GM19468 (cell line): ENCODE measurements at regions not wholly inside any gene's neighbourhood (a gene's known extent, or its start where the extent isn't known, plus 50 kb on each side); places are given as distances from the start of the nearest gene placed in this dataset.

ENCODE experiments used
- ATAC-seq: cut with Tn5 transposase; IDR thresholded peaks from one replicate; pipeline ENCODE4 v1.9.1; 2021; ENCODE audit warnings: mild to moderate bottlenecking, moderate library complexity, moderate number of reproducible peaks; ENCODE audit not compliant: unreplicated experiment; ENCODE audit errors: extremely low read depth

DNA sequence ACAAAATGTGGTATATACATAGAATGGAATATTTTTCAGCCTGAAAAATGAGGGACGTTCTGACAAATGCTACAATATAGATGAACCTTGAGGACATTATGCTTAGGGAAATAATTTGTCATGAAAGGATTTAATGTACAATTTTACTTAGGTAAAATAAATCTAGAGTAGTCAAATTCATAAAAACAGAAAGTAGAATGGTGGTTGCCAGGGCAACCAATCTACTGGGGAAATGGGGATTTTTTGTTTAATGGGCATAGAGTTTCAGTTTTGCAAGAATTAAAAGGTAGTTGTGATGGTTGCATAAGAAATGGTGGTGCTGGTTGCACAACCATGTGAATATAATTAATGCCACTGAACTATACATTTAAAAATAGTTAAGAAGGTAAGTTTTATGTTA lies 296.0 kb upstream of the SP4 start:
- no peak for ATAC-seq

DNA sequence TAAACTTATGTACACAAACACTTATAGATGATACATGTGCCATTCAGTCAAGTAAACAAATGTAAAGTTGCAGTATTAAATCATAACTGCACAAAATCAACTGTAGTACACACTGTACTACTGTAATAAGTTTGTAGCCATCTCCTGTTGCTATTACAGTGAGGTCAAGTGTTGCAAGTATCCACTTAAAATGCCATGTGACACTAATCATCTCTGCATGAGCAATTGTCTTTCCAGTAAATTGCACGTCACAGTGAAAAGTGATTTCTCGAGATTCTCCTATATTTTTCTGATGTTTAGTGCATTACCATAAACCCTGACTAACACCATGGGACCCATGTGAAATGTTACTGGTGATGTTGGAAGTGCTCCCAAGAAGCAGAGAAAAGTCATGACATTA lies 293.3 kb upstream of the SP4 start:
- no peak for ATAC-seq

DNA sequence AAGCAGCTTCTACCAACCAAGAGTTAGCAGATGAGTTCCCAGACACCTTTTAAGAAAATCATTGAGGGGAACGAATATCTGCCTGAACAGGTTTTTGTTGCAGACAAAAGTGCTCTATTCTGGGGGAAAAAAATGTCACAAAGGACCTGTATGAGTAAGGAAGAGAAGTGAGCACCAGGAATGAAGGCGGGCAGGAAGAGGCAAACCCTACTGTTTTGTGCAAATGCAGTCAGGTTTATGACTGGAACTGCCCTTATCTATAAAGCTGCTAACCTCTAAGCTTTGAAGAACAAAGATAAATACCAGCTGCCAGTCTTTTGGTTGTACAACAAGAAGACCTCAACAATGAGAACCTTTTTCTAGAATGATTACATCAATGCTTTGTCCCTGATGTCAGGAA lies 292.4 kb upstream of the SP4 start:
- no peak for ATAC-seq

DNA sequence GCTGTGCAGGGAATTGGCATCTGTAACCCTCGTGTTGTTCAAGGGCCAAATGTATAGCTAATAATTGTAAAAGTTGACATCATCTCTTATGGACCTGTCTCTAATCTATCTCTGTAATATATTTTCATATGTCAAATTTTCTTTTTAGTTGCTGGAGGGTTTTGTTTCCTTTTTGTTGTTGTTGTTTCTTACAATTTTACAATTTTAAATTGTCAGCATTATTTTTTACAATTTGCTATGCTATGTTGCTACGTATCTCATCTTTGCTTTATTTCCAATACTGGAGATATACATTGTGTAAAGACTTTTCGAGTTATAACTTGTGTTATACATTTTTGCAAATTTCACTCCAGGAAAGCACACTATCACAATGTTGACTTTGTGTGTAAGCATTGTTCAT lies 290.2 kb upstream of the SP4 start:
- ATAC-seq = no peak

DNA sequence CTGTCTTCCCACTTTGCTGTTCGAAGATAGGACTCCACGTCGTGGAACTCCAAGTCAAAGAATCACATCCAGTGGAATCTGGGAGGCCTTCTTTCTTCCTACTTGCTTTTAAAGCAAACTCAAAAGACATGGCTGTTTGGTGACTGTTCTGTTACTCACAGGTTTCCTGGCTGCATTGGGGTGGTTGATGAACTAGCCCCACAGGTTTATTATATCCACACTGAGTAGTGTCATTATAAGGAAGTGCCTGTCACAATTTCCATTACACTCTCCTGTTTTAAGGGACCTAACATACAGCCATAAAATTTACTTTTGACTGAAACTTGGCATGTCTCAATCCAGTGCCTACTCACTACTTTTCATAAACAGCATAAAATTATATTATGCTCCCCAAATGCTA lies 287.3 kb upstream of the SP4 start:
- no peak for ATAC-seq

DNA sequence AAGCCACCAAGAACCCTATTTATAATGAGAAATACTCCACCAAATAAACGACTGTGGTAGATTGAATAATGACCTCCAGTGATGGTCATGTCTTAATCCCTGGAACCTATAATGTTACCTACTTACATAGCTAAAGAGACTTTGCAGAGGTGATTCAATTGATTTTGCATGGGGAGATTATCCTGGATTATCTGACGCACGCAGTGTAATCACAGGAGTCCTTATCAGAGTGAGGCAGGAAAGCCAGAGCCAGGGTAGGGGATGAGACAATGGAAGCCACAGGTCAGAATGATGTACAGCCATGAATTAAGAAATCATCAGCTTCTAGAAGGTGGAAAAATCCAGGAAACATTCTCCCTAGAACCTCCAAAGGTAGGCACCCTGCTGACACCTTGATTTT lies 286.4 kb upstream of the SP4 start:
- no peak for ATAC-seq

DNA sequence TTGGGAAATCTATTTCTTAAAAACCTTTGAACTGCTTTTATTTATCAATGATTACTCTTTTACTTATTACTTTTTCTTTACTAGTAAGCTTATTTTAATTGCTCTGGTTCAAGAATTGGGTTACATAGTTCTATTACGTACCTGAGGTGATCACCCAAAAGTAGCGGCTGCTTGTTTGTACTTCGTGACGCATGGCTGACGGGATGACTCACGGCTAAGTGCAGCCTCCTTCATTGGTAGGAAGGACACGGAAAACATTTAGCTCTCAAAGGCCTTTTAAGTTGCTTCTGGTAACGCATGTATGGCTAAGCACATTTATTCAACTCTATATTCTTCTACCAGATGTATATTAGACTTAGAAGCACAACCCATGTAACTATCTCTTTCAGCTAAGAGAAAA lies 285.8 kb upstream of the SP4 start:
- ATAC-seq = no peak

DNA sequence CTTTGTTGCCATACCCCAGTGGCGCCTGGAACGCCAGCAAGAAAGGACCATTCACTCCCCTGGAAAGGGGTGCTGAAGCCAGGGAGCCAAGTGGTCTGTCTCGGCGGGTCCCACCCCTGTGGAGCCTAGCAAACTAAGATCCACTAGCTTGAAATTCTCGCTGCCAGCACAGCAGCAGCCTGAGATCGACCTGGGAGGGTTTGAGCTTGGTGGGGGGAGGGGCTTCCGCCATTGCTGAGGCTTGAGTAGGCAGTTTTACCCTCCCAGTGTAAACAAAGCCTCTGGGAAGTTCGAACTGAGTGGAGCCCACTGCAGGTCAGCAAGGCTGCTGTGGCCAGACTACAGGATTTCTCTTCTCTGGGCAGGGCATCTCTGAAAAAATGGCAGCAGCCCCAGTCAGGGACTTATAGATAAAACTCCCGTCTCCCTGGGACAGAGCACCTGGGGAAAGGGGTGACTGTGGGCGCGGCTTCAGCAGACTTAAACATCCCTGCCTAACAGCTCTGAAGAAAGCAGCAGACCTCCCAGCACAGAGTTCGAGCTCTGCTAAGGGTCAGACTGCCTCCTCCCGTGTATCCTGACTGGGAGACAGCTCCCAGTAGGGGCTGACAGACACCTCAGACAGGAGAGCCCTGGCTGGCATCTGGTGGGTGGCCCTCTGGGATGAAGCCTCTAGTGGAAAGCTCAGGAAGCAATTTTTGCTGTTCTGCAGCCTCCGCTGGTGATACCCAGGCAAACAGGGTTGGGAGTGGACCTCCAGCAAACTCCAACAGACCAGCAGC lies 281.1 kb upstream of the SP4 start:
- no peak for ATAC-seq

DNA sequence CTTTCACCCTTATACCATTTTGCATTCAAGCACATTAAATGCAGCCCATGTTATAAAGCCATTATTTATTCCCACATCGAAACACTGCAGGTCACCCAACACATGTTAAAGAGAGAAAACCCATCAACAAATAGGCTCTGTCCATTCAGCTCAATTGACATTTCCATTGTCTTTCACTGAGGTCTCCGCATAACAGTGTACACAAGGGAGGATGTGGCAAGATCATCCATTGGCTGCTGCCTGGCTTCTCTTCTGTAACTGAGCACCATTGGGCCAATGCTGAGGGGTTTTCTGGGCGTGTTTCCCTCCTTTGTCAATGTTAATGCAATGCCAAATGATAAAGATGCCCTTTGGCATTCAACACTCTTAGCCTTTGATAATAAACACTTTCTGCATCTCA lies 278.1 kb upstream of the SP4 start:
- ATAC-seq = no peak

DNA sequence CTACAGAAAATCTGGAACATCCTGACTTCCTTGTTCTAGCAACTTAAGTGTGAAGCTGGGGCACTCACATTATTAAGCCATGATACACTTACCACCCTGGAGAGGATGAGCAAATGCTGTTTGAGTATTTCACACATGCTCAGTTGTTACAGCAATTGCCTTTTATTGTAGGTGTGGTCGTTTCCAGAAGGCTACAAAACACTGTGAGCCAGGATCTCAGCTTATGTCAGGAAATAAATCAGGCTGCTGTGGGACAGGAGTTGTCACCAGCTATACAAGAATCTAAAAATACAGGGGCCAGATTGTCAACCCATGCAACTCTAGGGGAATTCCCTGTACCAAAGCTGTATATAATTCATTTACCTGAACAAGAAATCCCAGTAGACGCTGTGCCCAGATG lies 273.3 kb upstream of the SP4 start:
- ATAC-seq = no peak

DNA sequence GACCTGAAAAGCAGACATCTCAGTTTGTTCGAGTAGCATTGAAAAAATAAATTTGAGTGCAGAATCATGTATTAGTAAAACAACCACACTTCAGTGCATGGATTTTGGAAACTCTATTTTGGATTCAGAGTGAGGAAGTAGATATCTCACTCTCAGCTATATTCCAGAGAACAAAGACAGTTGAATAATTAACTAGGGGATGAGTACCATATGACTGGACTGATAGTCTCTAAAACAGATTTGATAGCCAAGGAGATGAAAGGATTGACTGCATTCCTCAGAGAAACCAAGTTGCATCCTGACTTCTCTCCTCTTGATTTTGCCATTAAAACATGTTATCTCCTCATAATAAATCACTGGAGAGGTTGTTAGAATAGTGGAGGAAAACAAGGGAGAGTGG lies 268.4 kb upstream of the SP4 start:
- ATAC-seq = no peak

DNA sequence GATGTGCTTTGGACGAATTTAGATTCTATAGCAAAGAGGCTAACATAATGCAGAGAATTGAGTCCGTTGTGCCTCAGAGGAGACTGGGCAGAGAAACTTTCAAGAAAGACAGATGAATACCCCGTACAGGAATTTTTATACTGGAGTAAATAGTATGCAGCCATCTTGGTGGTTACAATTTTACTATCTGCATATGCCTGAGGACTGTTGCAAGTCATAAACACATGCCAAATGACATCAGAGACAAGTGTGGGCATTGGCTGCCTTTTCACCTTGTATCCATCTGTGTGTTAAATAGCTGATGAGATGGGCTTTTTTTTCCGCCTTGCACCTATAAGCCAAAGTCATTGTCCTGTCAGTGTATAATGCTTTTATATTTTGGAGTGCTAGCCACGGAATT lies 267.5 kb upstream of the SP4 start:
- no peak for ATAC-seq

DNA sequence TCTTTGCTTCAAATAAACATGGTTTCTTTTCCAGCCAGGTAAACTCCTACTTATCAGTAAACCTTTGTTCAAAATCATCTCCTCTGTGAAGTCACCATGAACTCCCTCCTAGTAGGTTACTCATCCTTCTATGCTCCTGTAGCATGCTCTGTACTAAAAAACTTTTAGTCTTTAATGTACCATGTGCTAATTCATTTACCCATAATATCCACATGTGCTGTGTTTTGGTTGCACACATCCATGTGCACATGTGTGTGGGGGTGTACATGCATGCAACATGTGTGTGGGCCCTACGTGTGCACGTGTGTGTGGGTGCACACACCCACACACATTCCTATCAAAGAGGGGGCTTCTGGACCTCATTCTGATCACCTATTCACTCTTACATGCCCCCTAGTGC lies 259.9 kb upstream of the SP4 start:
- ATAC-seq = no peak

DNA sequence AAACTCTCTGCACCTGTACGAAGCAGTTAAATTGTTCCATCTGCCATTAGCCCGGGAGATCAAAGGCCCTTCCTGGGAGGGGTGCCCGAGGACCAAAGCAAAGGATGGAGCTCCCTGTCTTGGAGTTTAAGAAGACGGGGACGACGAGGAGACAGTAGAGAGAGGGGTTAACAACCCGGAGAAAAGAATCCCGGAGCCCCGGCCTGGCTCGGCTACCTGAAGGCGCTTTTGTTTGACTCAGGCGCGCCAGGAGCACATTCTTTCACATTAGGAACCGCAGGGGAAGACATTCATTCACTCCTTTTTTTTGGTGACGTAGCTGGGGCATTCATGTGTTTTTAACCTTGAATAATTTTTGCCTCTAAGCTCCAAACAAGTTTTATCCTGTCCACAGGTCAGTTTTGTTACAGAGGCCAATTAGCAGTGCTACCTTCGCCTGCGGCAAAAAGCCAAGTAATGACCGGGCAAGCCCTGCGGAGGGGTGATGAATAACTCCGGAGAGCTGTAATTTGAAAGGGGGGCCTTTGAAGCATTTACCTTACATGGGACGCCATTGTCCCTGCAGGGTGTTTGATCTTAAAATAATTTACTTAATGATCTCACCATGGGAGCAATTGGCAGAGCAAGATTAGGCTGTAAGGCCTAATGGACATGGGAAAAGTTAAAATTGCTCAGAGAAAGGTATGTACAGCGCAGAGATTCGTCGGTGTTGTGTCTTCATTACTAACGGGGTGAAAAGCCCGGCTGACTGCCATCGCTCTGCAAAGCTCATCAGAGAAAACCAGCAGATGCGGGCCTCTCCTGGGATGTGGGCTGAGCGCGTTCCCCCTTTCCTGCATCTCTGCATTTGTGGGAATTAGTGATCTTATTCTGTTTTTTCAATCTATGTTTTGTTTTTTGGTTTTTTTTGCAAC lies 258.0 kb upstream of the SP4 start:
- no peak for ATAC-seq

DNA sequence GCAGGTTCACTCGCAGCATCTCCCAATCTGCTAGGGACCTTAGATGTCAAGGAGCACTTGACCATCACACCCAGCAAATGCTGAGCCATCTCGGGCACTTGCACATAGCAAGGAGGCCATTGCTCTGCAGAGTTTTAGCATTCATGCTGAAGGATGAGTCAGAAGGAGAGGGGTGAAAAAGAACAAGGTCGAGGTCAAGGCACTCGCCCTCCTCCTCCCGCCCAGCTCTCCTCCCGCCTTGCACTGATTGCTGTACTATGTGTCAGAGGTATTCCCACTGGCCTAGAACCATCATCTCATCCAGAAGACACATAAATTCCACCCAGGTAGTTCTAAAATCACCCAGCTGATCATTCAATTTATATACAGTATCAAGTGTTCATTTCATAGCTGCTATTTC lies 255.1 kb upstream of the SP4 start:
- no peak for ATAC-seq

DNA sequence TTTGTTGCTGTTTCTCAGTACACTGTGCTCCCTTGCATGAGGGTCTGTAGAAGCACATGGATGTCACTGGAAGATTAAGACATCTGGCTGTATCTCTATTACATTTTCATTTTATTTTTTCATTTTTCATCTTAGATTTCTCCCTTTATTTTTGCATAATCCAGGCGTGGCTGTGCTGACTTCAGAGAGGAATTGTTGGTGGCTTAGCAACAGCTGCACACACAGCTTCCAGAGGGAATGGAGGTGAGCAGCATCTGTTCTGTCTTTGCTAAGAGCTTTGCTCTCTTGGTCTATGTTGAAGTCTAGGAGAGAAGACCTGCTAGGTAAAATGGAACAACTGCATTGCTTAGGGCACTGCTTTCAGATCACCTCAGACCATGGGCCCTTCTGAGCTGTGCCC lies 254.4 kb upstream of the SP4 start:
- ATAC-seq = no peak

DNA sequence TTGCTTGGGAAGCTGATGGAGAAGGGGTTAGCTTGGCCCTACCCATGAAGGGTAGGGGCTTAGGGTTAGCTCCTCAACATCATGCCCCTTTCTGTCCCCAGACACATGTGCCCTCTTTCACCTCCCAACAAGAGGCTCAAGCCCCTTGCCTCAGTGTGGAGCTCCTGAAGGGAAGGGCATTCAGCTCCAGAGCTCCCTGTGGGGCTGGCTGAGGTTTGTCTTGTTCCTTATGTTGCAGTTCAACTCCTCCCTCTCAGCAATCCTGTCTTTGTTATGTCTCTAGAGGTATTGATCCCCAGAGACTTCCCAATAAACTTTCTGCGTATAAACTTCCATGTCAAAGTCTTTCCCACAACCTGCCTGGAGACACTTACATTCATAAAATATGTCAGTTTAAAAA lies 252.2 kb upstream of the SP4 start:
- ATAC-seq = no peak

DNA sequence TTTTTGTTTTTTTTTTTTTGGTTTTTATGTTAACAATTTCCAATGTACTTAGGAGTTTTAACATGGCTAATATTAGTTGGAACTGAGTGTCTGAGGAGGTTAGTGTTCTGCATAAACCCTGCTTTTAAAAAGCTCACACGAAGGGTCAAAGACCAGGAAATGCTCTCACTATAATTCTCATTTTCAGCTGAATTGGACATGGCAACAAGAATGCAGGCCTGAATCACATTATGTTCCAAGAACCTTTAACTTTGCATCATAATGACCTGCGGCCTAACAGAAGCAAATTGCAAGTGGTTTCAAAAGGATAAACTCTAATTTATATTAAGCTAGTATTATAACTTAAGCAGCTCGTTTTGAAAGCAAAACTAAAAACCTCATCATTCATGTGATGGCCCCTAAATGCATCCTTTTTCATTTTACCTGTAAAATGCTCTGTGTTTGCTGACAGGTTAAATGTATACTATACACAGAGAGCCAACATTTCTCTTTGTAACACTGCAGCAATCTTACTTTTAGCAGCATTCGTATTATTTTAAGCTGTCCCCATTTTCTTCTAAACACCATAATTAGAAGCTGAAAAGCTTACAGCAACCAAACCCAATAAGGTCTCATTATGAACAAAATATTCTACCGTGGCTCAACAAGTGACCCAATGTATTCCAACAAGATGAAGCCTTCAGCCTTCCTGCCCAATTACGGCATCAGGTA lies 242.8 kb upstream of the SP4 start:
- no peak for ATAC-seq

DNA sequence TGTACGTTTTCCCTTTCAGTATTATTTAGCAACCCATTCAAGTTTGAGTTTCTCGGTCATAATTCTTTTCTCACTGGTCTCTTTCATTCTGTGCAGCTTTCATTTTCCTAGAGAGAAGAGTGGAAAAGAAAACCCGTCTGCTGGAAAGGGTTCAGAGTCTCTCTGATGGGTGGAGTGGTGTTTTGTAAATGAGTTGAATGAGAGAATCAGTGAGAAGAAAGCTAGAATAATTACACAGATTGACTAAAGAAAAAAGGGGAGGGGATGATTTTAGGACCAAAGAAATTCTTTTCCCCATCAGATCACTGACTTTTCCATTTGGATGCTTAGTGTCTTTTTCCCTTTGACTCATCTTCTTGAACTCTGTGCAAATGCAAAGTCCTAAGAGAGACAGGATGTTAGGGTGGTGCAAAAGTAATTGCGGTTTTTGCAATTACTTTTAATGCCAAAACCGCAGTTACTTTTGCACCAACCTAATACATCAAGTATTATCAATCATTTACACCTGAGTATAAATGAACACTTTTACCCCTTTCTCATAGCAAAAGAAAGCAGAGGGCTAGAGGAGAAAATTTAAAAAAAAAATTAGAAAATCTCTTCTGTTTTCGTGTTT lies 242.1 kb upstream of the SP4 start:
- ATAC-seq = no peak

DNA sequence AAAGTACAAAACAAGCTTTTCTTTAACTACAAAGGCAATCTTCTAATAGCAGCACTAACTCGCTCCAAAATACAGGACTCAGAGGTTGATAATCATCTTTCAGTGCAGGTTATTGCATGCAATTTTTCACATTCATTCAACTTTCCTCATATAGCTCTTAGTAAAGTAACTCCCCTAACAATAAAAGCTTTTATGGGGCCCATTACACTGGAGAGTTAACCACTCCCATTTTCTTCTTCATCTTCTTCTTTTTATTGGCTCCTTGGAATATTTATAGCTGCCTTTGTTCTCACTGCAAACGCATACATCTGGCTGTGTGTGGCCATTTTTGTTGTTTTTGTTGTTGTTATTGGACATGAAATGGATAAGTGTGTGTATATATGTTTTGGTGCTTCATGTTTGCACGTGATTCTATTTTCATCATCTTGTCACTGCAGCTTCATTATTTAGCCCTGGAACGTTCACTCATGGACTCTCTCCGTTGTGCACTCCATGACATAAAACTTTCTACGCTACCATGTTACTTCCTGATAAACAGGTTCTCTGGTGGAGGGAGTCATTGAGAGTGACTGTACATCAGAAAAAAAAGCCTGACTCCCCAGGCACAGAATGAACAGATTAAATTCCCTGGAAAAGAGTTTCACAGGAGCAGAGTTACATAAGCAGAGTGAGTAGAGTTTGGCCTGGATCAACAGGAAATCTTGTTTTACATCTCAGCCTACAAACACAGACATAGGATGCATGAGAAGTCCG lies 236.4 kb upstream of the SP4 start:
- no peak for ATAC-seq
